ENCODE measurements at regions not wholly inside any gene's neighbourhood (a gene's known extent, or its start where the extent isn't known, plus 50 kb on each side); places are given as distances from the start of the nearest gene placed in this dataset.

DNA sequence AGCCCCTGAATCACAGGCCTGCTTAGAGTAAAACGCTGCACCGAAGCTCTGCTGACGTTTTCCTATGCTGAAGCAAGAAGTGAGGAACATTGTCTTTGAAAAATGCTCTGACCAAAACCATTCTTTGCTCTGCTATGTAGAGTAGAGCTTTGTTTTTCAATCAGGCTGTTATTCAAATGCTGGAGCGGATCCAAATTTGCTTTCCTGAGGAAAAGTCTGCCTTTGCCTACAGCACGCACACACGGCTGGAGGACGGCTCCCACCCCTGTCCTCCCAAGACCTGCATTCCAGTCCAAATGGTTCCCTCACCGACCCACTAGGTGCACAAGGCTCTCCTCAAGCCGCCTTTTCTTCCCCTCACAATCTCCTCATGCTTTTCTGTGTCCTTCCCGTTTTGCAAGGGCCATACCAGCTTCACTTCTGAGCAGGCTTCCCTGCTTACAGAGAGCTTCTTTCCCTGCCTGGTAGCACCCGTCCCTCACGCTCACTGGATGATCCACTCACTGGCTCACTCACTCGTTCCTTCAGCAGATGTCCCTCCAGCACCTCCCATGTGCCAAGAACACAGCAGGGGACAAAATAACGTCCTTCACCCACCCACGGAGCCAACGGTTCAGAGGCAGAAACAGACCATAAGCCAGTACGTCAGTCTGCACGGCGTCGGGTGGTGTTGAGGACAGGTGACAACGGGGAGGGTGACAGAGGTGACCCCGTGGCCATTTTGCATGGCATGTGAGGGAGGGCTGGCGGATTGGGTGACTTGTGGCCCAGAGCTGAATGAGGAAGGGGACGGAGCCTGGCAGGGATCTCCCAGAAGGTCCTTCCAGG lies 137.9 kb upstream of the NEDD9 start:
- Histone ChIP-seq H2AFZ (ENCODE audit: low read depth, low read length) (no peak overlapping the region), H4K8ac (ENCODE audit: low read length) (no peak overlapping the region), H3K4ac (ENCODE audit: low read depth in 1 of 2, low read length in 2 of 2) (no peak overlapping the region), H2AK5ac (ENCODE audit: low read length, severe bottlenecking) (peak overlapping the region; percentile 0), H3K36me3 (ENCODE audit: control insufficient read depth in 1 of 2, insufficient read depth in 2 of 2, low read depth in 1 of 2, low read length in 2 of 2) (no peaks in the 10 kb centered on the region), H3K9ac (ENCODE audit: low read length) (no peak overlapping the region), H3K23ac (ENCODE audit: low read length in 2 of 2) (no peak overlapping the region), H3K9me3 (ENCODE audit: control insufficient read depth, low read length) (no peaks in the 10 kb centered on the region), H3K4me3 (ENCODE audit: insufficient read depth in 1 of 2, low read depth in 1 of 2, low read length in 2 of 2) (no peak overlapping the region), H2BK120ac (ENCODE audit: low read depth, low read length) (no peak overlapping the region), H2BK15ac (ENCODE audit: low read depth, poor library complexity, severe bottlenecking) (no peak overlapping the region), H3K79me1 (replicated peaks; ENCODE audit: low read length, poor library complexity, severe bottlenecking) (no peaks in the 10 kb centered on the region), H3K14ac (ENCODE audit: low read length in 2 of 2) (no peak overlapping the region), H2BK5ac (ENCODE audit: low read depth, low read length, poor library complexity, severe bottlenecking) (no peak overlapping the region), H3K4me1 (ENCODE audit: control insufficient read depth, insufficient read depth, low read depth, low read length) (peaks cover 12% of the 10 kb centered on the region), H2BK12ac (ENCODE audit: low read length in 2 of 2) (no peak overlapping the region), H4K91ac (ENCODE audit: low read length) (no peak overlapping the region), H3K18ac (ENCODE audit: low read depth in 1 of 2, low read length in 2 of 2) (no peak overlapping the region), H3K27ac (ENCODE audit: low read length, poor library complexity, severe bottlenecking) (no peak overlapping the region), H3K27me3 (ENCODE audit: control insufficient read depth in 1 of 2, insufficient read depth in 1 of 2, low read length in 2 of 2) (no peaks in the 10 kb centered on the region), H3K4me2 (ENCODE audit: low read length, poor library complexity, severe bottlenecking) (no peak overlapping the region)
- no peak for DNase-seq
- 90% methylated on average over 24 of the region's 24 CpGs for WGBS

DNA sequence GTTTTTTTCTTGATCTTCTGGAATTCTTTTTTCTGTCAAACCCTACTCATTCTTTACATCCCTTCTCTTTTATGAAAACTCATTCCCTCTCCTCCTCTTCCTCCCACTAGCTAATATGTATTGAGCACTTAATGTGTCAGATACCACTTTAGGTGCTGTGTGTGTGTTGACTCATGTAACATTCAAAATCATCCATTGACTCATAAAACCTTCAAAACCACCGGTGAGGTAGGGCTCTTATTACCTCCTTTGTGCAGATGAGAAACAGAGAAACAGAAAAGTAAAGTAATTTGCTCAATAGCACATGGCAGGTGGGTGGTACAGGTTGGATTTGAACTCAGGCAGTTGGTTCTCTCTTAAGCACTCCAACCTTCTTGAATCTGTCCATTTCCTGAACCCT lies 136.3 kb upstream of the NEDD9 start:
- Histone ChIP-seq H3K36me3 (ENCODE audit: control insufficient read depth in 1 of 2, insufficient read depth in 2 of 2, low read depth in 1 of 2, low read length in 2 of 2) (no peaks in the 10 kb centered on the region), H2BK5ac (ENCODE audit: low read depth, low read length, poor library complexity, severe bottlenecking) (no peak overlapping the region), H3K18ac (ENCODE audit: low read depth in 1 of 2, low read length in 2 of 2) (no peak overlapping the region), H3K4me3 (ENCODE audit: insufficient read depth in 1 of 2, low read depth in 1 of 2, low read length in 2 of 2) (no peak overlapping the region), H2BK120ac (ENCODE audit: low read depth, low read length) (no peak overlapping the region), H2BK15ac (ENCODE audit: low read depth, poor library complexity, severe bottlenecking) (no peak overlapping the region), H3K79me1 (replicated peaks; ENCODE audit: low read length, poor library complexity, severe bottlenecking) (no peaks in the 10 kb centered on the region), H3K9me3 (ENCODE audit: control insufficient read depth, low read length) (no peaks in the 10 kb centered on the region), H3K23ac (ENCODE audit: low read length in 2 of 2) (no peak overlapping the region), H3K4me2 (ENCODE audit: low read length, poor library complexity, severe bottlenecking) (no peak overlapping the region), H3K27me3 (ENCODE audit: control insufficient read depth in 1 of 2, insufficient read depth in 1 of 2, low read length in 2 of 2) (no peaks in the 10 kb centered on the region), H3K4ac (ENCODE audit: low read depth in 1 of 2, low read length in 2 of 2) (no peak overlapping the region), H2AFZ (ENCODE audit: low read depth, low read length) (no peak overlapping the region), H3K27ac (ENCODE audit: low read length, poor library complexity, severe bottlenecking) (peak overlapping the region; percentile 98), H4K91ac (ENCODE audit: low read length) (no peak overlapping the region), H2AK5ac (ENCODE audit: low read length, severe bottlenecking) (no peak overlapping the region), H3K9ac (ENCODE audit: low read length) (no peak overlapping the region), H3K4me1 (ENCODE audit: control insufficient read depth, insufficient read depth, low read depth, low read length) (peaks cover 15% of the 10 kb centered on the region), H3K14ac (ENCODE audit: low read length in 2 of 2) (no peak overlapping the region), H2BK12ac (ENCODE audit: low read length in 2 of 2) (no peak overlapping the region), H4K8ac (ENCODE audit: low read length) (no peak overlapping the region)
- DNase-seq = no peak
- WGBS = 80% methylated on average over 1 of the region's 1 CpG

DNA sequence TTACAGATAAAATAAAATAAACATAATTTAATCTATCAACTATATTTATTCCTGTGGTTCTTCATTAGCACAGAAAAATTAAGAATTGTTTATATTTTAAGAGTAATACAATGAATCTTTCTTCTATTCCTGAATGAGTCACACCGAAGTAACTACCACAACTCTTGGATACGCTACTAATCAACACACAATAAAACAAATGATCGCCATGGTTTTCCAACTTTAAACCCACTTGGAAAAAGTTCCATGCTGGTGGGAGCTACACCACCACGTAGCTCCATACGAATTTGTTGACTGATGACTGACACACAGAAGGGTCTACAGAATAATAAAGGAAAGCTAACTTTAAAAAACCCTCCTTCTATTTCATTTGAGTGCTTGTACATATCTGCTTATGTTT lies 135.8 kb upstream of the NEDD9 start:
- Histone ChIP-seq H3K23ac (ENCODE audit: low read length in 2 of 2) (no peak overlapping the region), H2BK5ac (ENCODE audit: low read depth, low read length, poor library complexity, severe bottlenecking) (peak overlapping the region; percentile 39), H2BK120ac (ENCODE audit: low read depth, low read length) (no peak overlapping the region), H4K91ac (ENCODE audit: low read length) (no peak overlapping the region), H3K27ac (ENCODE audit: low read length, poor library complexity, severe bottlenecking) (peak overlapping the region; percentile 98), H3K4ac (ENCODE audit: low read depth in 1 of 2, low read length in 2 of 2) (no peak overlapping the region), H3K36me3 (ENCODE audit: control insufficient read depth in 1 of 2, insufficient read depth in 2 of 2, low read depth in 1 of 2, low read length in 2 of 2) (no peaks in the 10 kb centered on the region), H2BK15ac (ENCODE audit: low read depth, poor library complexity, severe bottlenecking) (no peak overlapping the region), H3K79me1 (replicated peaks; ENCODE audit: low read length, poor library complexity, severe bottlenecking) (no peaks in the 10 kb centered on the region), H3K4me3 (ENCODE audit: insufficient read depth in 1 of 2, low read depth in 1 of 2, low read length in 2 of 2) (no peak overlapping the region), H2BK12ac (ENCODE audit: low read length in 2 of 2) (no peak overlapping the region), H4K8ac (ENCODE audit: low read length) (no peak overlapping the region), H3K9ac (ENCODE audit: low read length) (no peak overlapping the region), H3K9me3 (ENCODE audit: control insufficient read depth, low read length) (no peaks in the 10 kb centered on the region), H3K4me1 (ENCODE audit: control insufficient read depth, insufficient read depth, low read depth, low read length) (peaks cover 15% of the 10 kb centered on the region), H3K14ac (ENCODE audit: low read length in 2 of 2) (no peak overlapping the region), H2AFZ (ENCODE audit: low read depth, low read length) (no peak overlapping the region), H3K18ac (ENCODE audit: low read depth in 1 of 2, low read length in 2 of 2) (no peak overlapping the region), H2AK5ac (ENCODE audit: low read length, severe bottlenecking) (no peak overlapping the region), H3K4me2 (ENCODE audit: low read length, poor library complexity, severe bottlenecking) (no peak overlapping the region), H3K27me3 (ENCODE audit: control insufficient read depth in 1 of 2, insufficient read depth in 1 of 2, low read length in 2 of 2) (no peaks in the 10 kb centered on the region)
- no peak for DNase-seq
- WGBS = 86% methylated on average over 5 of the region's 5 CpGs

DNA sequence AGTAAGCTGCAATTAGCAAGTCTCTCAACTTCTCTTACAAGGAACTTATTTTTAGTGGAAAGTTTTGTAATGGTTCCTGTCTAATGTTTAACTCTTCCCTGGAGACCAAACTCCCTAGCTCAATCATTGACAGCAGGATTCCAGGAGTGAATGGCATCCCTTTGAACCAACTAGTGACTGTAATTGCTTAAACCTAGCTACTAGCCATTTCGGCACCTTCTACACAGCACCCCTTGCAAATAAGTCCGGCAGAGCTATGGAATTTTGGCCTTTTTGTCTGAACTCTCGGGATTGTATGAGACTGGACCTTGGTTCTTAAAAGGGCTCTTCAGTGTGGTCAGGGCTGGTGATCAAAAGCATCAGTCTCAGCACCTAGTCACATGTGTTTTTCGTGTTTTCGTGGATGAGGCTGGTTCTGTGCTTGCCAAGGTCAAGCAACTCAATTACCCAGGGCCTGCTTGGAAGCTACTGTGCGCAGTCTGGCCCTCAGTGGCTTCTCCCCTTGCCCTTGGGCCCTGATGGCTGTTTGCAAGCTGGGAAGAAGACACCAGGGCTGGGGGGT lies 135.3 kb upstream of the NEDD9 start:
- peak overlapping the region; percentile 80 for H2BK5ac ChIP-seq (ENCODE audit: low read depth, low read length, poor library complexity, severe bottlenecking)

More for the DNA sequence above, 135.3 kb upstream of the NEDD9 start:
- 87% methylated on average over 6 of the region's 6 CpGs for WGBS
- no peak overlapping the region for H2AFZ ChIP-seq (ENCODE audit: low read depth, low read length)
- H3K4me3 ChIP-seq (ENCODE audit: insufficient read depth in 1 of 2, low read depth in 1 of 2, low read length in 2 of 2) = no peak overlapping the region
- peak overlapping the region; percentile 31 for H3K4me2 ChIP-seq (ENCODE audit: low read length, poor library complexity, severe bottlenecking)
- H3K9me3 ChIP-seq (ENCODE audit: control insufficient read depth, low read length) = no peaks in the 10 kb centered on the region
- peak overlapping the region; percentile 98 for H3K27ac ChIP-seq (ENCODE audit: low read length, poor library complexity, severe bottlenecking)
- H4K8ac ChIP-seq (ENCODE audit: low read length) = no peak overlapping the region
- no peak overlapping the region for H2BK15ac ChIP-seq (ENCODE audit: low read depth, poor library complexity, severe bottlenecking)
- peak overlapping the region in 1 of 2 experiments; percentile 32 for H2BK12ac ChIP-seq (ENCODE audit: low read length in 2 of 2)
- H3K27me3 ChIP-seq (ENCODE audit: control insufficient read depth in 1 of 2, insufficient read depth in 1 of 2, low read length in 2 of 2) = no peaks in the 10 kb centered on the region
- peaks cover 15% of the 10 kb centered on the region for H3K4me1 ChIP-seq (ENCODE audit: control insufficient read depth, insufficient read depth, low read depth, low read length)
- no peaks in the 10 kb centered on the region for H3K79me1 ChIP-seq (replicated peaks; ENCODE audit: low read length, poor library complexity, severe bottlenecking)
- H3K4ac ChIP-seq (ENCODE audit: low read depth in 1 of 2, low read length in 2 of 2) = no peak overlapping the region
- no peak for DNase-seq
- no peak overlapping the region for H3K14ac ChIP-seq (ENCODE audit: low read length in 2 of 2)
- H3K36me3 ChIP-seq (ENCODE audit: control insufficient read depth in 1 of 2, insufficient read depth in 2 of 2, low read depth in 1 of 2, low read length in 2 of 2) = no peaks in the 10 kb centered on the region
- H3K18ac ChIP-seq (ENCODE audit: low read depth in 1 of 2, low read length in 2 of 2) = no peak overlapping the region
- no peak overlapping the region for H3K23ac ChIP-seq (ENCODE audit: low read length in 2 of 2)
- peak overlapping the region; percentile 21 for H2AK5ac ChIP-seq (ENCODE audit: low read length, severe bottlenecking)
- H2BK120ac ChIP-seq (ENCODE audit: low read depth, low read length) = no peak overlapping the region
- H3K9ac ChIP-seq (ENCODE audit: low read length) = no peak overlapping the region
- H4K91ac ChIP-seq (ENCODE audit: low read length) = no peak overlapping the region
